ENCODE measurements at regions not wholly inside any gene's neighbourhood (a gene's known extent, or its start where the extent isn't known, plus 50 kb on each side); places are given as distances from the start of the nearest gene placed in this dataset.

Small RNA genes lying in the stretch of these regions (small RNA-seq; reads per million reads assigned to genes)
- gene RN7SL151P = 0 reads per million in 2 donors
